HCT116 (cell line): ENCODE measurements at regions not wholly inside any gene's neighbourhood (a gene's known extent, or its start where the extent isn't known, plus 50 kb on each side); places are given as distances from the start of the nearest gene placed in this dataset.
A peak's percentile ranks its signal among the peaks of the same experiment; 100 is the strongest.

Source experiments
- ATAC-seq: fragments of 200-7000 bp; cut with Tn5 transposase; 2 replicates; pipeline ENCODE4 v1.9.1; 2020; ENCODE audit warnings: mild to moderate bottlenecking, moderate library complexity
- BruUV-seq: library from RNA; stranded (reverse); fragments of 400-500 nt; replicated peaks from 2 replicates; lab custom pipeline; 2021; lab: Mats Ljungman, UMichigan
- CTCF ChIA-PET: fragments of 300-600 bp; sonication (Branson Sonifier 250); formaldehyde crosslinking; loops from one replicate; lab custom pipeline; 2021; ENCODE audit warnings: antibody characterized with exemption; lab: Charles Lee
- POLR2A ChIA-PET: fragments of 300-600, 350-600 bp; sonication (Branson Sonifier 250); formaldehyde crosslinking; loops from one replicate; lab custom pipeline; 2021; ENCODE audit warnings: antibody characterized with exemption; lab: Charles Lee
- RAD21 ChIA-PET, 2 experiments: fragments of 300-600 bp; sonication (Branson Sonifier 250); formaldehyde crosslinking; loops; one replicate each; lab custom pipeline; 2023; ENCODE audit warnings: low total read pairs in 2 of 2; ENCODE audit not compliant: uncharacterized antibody in 2 of 2, unreplicated experiment in 2 of 2, low non-redundant PET in 1 of 2; lab: Charles Lee
- DNase-seq: peaks from one replicate; pipeline ENCODE4 v3.0.0-alpha.2; 2010; ENCODE audit warnings: low read depth, low spot score
- H2AFZ ChIP-seq: fragments of 200-600 bp; shearing (Covaris generic), sonication (generic); 2 replicates; pipeline ENCODE4 v1.6.1; 2017; ENCODE audit warnings: low read depth, mixed run types, mixed read lengths, antibody characterized with exemption, low read length; ENCODE audit not compliant: poor library complexity, severe bottlenecking
- H3K27ac ChIP-seq: 2 replicates; pipeline ENCODE4 v1.5.1; 2012; ENCODE audit warnings: low read depth, low read length
- H3K27me3 ChIP-seq: fragments of 200-600 bp; sonication (generic); 2 replicates; pipeline ENCODE4 v1.6.1; 2016; ENCODE audit warnings: mixed run types, low read length, mixed read lengths; ENCODE audit not compliant: insufficient read depth
- H3K36me3 ChIP-seq, 2 experiments: fragments of 200-500 bp in 1 of 2; fragments of 200-600 bp in 1 of 2; sonication (Bioruptor generic) in 1 of 2; sonication (generic) in 1 of 2; 2 replicates each; pipeline versions ENCODE4 v1.5.1 to v1.6.1; 2014 to 2016; ENCODE audit warnings: low read length in 2 of 2, inconsistent platforms in 1 of 2, mixed read lengths in 1 of 2, mixed run types in 1 of 2; ENCODE audit not compliant: insufficient read depth in 2 of 2, control insufficient read depth in 1 of 2
- H3K4me1 ChIP-seq, 2 experiments: fragments of 200-600 bp in 1 of 2; sonication (generic) in 1 of 2; 2 replicates each; pipeline versions ENCODE4 v1.5.1 to v1.6.1; 2012 to 2017; ENCODE audit warnings: low read length in 2 of 2, inconsistent platforms in 1 of 2, mild to moderate bottlenecking in 1 of 2, mixed read lengths in 1 of 2, mixed run types in 1 of 2, moderate library complexity in 1 of 2; ENCODE audit not compliant: insufficient read depth in 2 of 2, control insufficient read depth in 1 of 2
- H3K4me2 ChIP-seq: fragments of 200-600 bp; sonication (generic); 2 replicates; pipeline ENCODE4 v1.6.1; 2017; ENCODE audit warnings: mixed run types, low read length, mixed read lengths
- H3K4me3 ChIP-seq, 2 experiments: fragments of 200-600 bp in 1 of 2; sonication (generic) in 1 of 2; replicated peaks in 1 of 2; 2 replicates each; pipeline ENCODE4 v1.5.1; 2011 to 2016; ENCODE audit warnings: low read length in 2 of 2, control low read depth in 1 of 2, low read depth in 1 of 2, mild to moderate bottlenecking in 1 of 2, mixed read lengths in 1 of 2, mixed run types in 1 of 2
- H3K79me2 ChIP-seq: fragments of 200-600 bp; sonication (generic); 2 replicates; pipeline ENCODE4 v1.6.1; 2017; ENCODE audit warnings: mild to moderate bottlenecking, mixed run types, low read length, moderate library complexity, mixed read lengths; ENCODE audit not compliant: insufficient read depth
- H3K9ac ChIP-seq: fragments of 200-600 bp; sonication (generic); 2 replicates; pipeline ENCODE4 v1.6.1; 2016; ENCODE audit warnings: low read length, mixed read lengths
- H3K9me2 ChIP-seq: fragments of 200-600 bp; sonication (generic), shearing (Covaris generic); 2 replicates; pipeline ENCODE4 v1.6.1; 2017; ENCODE audit warnings: mixed run types, mild to moderate bottlenecking, moderate library complexity; ENCODE audit not compliant: insufficient read depth
- H3K9me3 ChIP-seq, 2 experiments: fragments of 200-500 bp in 1 of 2; fragments of 200-600 bp in 1 of 2; sonication (Bioruptor generic) in 1 of 2; sonication (generic) in 1 of 2; 2 replicates each; pipeline ENCODE4 v1.6.1; 2014 to 2017; ENCODE audit warnings: low read length in 2 of 2, mixed read lengths in 2 of 2, inconsistent platforms in 1 of 2, low read depth in 1 of 2, mild to moderate bottlenecking in 1 of 2, mixed run types in 1 of 2, moderate library complexity in 1 of 2; ENCODE audit not compliant: control insufficient read depth in 1 of 2, insufficient read depth in 1 of 2
- H4K20me1 ChIP-seq: fragments of 200-600 bp; sonication (generic), shearing (Covaris generic); 2 replicates; pipeline ENCODE4 v1.6.1; 2017; ENCODE audit warnings: mixed run types, mild to moderate bottlenecking, moderate library complexity; ENCODE audit not compliant: insufficient read depth
- CTCF ChIP-seq, 3 experiments: fragments of 200-600 bp in 1 of 3; sonication (generic) in 1 of 3; IDR thresholded peaks in 2 of 3; conservative IDR thresholded peaks in 1 of 3; 2 replicates each; pipeline ENCODE4 v1.5.1; 2012 to 2017; ENCODE audit warnings: low read depth in 2 of 3, low read length in 2 of 3, antibody characterized with exemption in 1 of 3, borderline replicate concordance in 1 of 3, control low read depth in 1 of 3, mild to moderate bottlenecking in 1 of 3, mixed read lengths in 1 of 3, mixed run types in 1 of 3, moderate library complexity in 1 of 3; ENCODE audit not compliant: insufficient read depth in 1 of 3
- FOSL1 ChIP-seq: IDR thresholded peaks from 2 replicates; pipeline ENCODE4 v1.6.1; 2012; ENCODE audit warnings: low read depth
- JUND ChIP-seq: IDR thresholded peaks from 2 replicates; pipeline ENCODE4 v1.6.1; 2012
- RAD21 ChIP-seq: IDR thresholded peaks from 2 replicates; pipeline ENCODE4 v1.6.1; 2012; ENCODE audit warnings: low read depth, mild to moderate bottlenecking
- YY1 ChIP-seq: IDR thresholded peaks from 2 replicates; pipeline ENCODE4 v1.6.1; 2011; ENCODE audit warnings: low read length, low read depth, moderate library complexity, mild to moderate bottlenecking; ENCODE audit not compliant: insufficient replicate concordance; ENCODE audit errors: extremely low read depth
- ZNF274 ChIP-seq: fragments of 200-500 bp; sonication (Bioruptor generic); IDR thresholded peaks from 2 replicates; pipeline ENCODE4 v1.6.1; 2014; ENCODE audit warnings: mild to moderate bottlenecking, low read depth, low read length, inconsistent platforms
- intact Hi-C: fragments of 100-400 bp; cut with micrococcal nuclease; formaldehyde crosslinking; loops from 2 replicates; pipeline ENCODE4 v1.10.0; 2022

DNA sequence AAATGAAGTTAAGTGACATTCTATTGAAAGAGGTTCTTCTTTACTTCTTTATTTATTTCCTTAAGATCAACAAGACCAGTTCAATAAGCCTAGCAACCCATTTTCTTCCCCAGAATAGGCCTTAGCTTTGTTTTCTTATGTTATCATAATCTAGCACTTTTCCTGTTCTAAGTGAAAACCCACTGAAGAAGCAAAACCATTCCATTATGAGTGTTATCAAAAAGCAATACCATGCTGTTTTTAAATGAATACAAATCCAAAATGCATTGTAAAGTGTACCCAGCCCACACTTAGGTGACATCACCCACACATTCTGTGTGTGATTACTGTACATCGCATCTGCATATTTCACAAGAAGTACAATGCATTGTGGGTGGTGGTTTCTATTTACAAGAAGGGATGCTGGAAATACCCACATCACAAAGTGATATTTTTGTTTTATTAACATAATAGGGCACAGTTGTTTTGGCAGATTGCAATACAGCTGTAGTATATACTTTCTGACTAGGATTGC lies 679.5 kb downstream of the KCNJ3 start:
- H3K9me3 ChIP-seq, result no peaks in the 10 kb centered on the region
- H3K9ac ChIP-seq, result no peak overlapping the region
- no peak overlapping the region for H3K4me3 ChIP-seq
- POLR2A ChIA-PET, result no interaction called here
- BruUV-seq, result no TSS peak
- intact Hi-C loops, result loop anchor here (2.0 to 10.0 kb wide), 8 partner anchors 439 to 1947 kb away; partner anchors contain the start of genes ERMN and NR4A2
- H3K27ac ChIP-seq, result no peak overlapping the region
- H3K79me2 ChIP-seq, result no peaks in the 10 kb centered on the region
- peak overlapping the region; percentile 72 for H2AFZ ChIP-seq
- no peaks in the 10 kb centered on the region for H4K20me1 ChIP-seq
- no peak for TF ChIP-seq ZNF274
- H3K9me2 ChIP-seq, result no peaks in the 10 kb centered on the region
- no peaks in the 10 kb centered on the region for H3K27me3 ChIP-seq
- H3K4me2 ChIP-seq, result no peak overlapping the region
- H3K4me1 ChIP-seq, result no peaks in the 10 kb centered on the region
- no peaks in the 10 kb centered on the region for H3K36me3 ChIP-seq
- RAD21 ChIA-PET, result interaction anchor here (1.4 to 1.5 kb wide), 2 partner anchors 438 kb away, joined by 3 read pairs; no protein-coding TSS in a partner anchor
- ATAC-seq, result no peak
- CTCF ChIA-PET, result interaction anchor here (0.6 to 3.3 kb wide), 11 partner anchors 9 to 1816 kb away, joined by 3 to 24 read pairs (median 5); no protein-coding TSS in a partner anchor
- DNase-seq, result no peak

DNA sequence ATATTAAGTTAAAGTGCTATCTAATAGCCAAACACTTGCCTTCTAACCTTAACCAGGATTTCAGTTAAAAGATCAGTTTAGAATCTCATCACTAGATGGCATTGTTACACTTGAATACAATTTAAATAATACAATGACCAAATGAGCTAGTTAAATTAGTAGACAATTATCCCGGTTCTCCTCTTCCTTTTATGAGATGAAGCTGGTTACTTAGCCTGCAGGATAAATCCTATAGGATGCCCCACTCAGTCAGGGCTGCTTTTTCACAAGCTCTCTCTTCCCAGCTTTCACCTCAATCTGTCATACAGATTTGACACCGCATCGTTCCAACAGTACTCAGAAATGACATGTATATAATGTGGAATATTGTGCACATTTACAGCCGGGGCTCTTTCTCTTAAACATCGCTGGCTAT lies 678.8 kb downstream of the KCNJ3 start:
- no peaks in the 10 kb centered on the region for H3K27me3 ChIP-seq
- CTCF ChIA-PET, result interaction anchor here (0.6 to 3.3 kb wide), 26 partner anchors 9 to 1827 kb away, joined by 3 to 24 read pairs (median 4); no protein-coding TSS in a partner anchor
- H3K27ac ChIP-seq, result no peak overlapping the region
- H3K4me1 ChIP-seq, result no peaks in the 10 kb centered on the region
- ATAC-seq (peak; percentile 70), DNase-seq (peak; percentile 35)
- H3K4me3 ChIP-seq, result no peak overlapping the region
- TF ChIP-seq CTCF (IDR thresholded peaks at IDR 0.05 in 2 of 3, conservative IDR thresholded peaks at IDR 0.05 in 1 of 3; ENCODE audit: borderline replicate concordance in 1 of 3, insufficient read depth in 1 of 3, low read depth in 2 of 3, low read length in 2 of 3) (peak; percentile 21 to 56 (median 52); a peak in 4 of 6 replicates), YY1 (no peak), JUND (no peak), FOSL1 (no peak), RAD21 (peak; percentile 84)
- peak overlapping the region; percentile 72 for H2AFZ ChIP-seq
- H3K9me2 ChIP-seq, result no peaks in the 10 kb centered on the region
- H3K4me2 ChIP-seq, result no peak overlapping the region
- no peak overlapping the region for H3K9ac ChIP-seq
- BruUV-seq, result no TSS peak
- no peaks in the 10 kb centered on the region for H3K36me3 ChIP-seq
- no peaks in the 10 kb centered on the region for H3K9me3 ChIP-seq
- no peaks in the 10 kb centered on the region for H4K20me1 ChIP-seq
- RAD21 ChIA-PET, result interaction anchor here (0.6 to 1.4 kb wide), 5 partner anchors 44 to 1213 kb away, joined by 3 to 5 read pairs (median 3); no protein-coding TSS in a partner anchor
- no peaks in the 10 kb centered on the region for H3K79me2 ChIP-seq
- POLR2A ChIA-PET, result no interaction called here
- intact Hi-C loops, result loop anchor here (2.0 to 10.0 kb wide), 8 partner anchors 440 to 1948 kb away; partner anchors contain the start of genes ERMN and NR4A2
